GM20000 (cell line): ENCODE measurements at regions not wholly inside any gene's neighbourhood (a gene's known extent, or its start where the extent isn't known, plus 50 kb on each side); places are given as distances from the start of the nearest gene placed in this dataset.

Source experiments
- DNase-seq: peaks from one replicate; pipeline ENCODE4 v3.0.0; 2012; ENCODE audit warnings: low spot score
- CTCF ChIP-seq: IDR thresholded peaks from 2 replicates; pipeline ENCODE4 v1.5.1; 2012; ENCODE audit warnings: mild to moderate bottlenecking, control low read depth; ENCODE audit errors: extremely low read depth, missing control alignments

- DNase-seq, result no peak
- TF ChIP-seq CTCF, result no peak
Observed at GRCh38 chr19:24000656-24001055, 86.0 kb downstream of the ZNF726 start.

- no peak for TF ChIP-seq CTCF
- no peak for DNase-seq
Observed at GRCh38 chr19:24002256-24002945, 84.6 kb upstream of the ZNF254 start.

GRCh38 chr19:24003537-24003936 lies 83.5 kb upstream of the ZNF254 start:
- TF ChIP-seq CTCF, result no peak
- no peak for DNase-seq

DNA sequence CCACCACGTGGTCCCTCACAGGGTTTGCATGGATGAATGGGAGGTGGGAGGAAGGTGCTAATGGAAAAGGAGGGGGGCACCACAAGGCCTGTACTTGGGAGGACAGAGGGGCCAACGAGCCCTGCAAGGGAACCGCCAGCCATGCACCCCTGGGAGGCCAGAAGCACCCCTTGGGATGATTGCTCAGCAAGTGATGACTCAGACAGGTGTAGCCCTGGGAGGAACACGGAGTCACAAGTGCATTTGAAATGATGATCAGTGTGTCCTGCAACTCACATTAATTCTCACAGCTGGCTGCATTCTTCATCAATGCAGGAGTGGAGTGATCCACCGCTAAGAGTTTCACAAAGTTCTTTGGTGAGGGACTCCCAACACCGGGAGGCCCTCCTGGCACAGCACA lies 82.8 kb upstream of the ZNF254 start:
- no peak for TF ChIP-seq CTCF
- DNase-seq, result no peak

DNA sequence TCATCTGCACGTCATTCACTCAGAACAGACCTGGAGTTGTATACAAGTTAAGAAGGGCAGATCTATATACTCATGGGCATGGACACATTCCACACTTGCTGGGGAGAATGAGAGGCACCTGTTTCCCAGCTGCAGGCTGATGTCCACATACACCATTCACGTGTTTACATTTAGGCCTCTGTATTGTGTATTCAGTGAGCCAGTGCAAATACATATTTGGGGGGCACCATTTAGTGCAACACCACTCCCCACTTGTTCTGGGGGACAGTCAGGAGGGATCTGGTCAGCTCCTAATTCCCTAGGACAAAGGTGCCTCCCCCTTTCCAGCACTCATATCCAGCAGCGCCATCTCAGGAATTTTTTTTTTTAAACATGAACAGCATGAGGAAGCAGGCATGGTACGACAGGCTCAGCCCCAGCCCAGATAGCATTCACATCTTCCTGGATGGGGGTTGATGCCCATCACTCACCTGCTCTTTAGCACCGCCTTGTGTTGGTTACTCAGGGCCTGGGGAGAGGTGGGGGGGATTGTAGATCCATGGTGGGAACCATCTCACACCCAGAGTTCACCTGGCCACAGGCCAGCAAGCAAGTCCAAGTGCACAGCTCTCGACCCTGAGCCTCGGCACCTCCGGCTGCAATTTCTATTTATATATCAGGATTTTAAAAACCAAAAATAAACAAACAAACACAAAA lies 56.9 kb upstream of the ZNF254 start:
- TF ChIP-seq CTCF, result no peak
- DNase-seq, result no peak

GRCh38 chr19:24032651-24033050 lies 54.3 kb upstream of the ZNF254 start:
- no peak for DNase-seq
- no peak for TF ChIP-seq CTCF

DNA sequence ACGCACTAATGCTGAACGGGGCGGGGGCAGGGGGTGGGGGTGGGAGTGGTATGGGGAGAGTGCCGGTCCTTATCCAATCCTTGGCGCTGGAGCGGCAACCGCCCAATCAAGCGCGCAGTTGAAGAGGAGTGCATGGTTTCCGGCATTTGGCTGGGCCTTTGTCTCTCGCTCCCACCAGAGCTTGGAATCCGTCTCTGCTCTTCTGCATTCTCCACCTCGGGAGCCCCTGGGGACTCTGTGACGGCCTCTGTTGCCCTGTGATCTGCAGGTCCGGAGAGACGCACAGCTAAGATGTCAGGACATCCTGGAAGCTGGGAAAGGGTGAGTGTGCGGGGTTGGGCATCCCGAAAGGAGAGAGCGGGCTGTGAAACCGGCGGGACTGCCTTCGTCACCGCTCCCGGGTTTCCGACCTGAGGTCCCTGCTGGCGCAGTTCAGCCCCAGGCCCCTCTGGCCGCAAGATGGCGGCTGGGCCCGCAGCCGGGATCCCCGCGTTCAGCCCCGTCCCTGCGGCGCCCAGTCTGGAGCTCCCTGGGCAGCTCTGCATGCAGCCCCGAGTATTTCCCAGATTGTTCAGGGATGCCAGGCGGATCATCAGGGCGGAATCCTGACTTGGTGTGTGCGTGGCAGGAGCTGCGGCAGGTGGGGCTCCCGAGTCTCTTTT lies 53.6 kb upstream of the ZNF254 start:
- peak; percentile 94 for DNase-seq
- no peak for TF ChIP-seq CTCF
